ENCODE measurements at regions not wholly inside any gene's neighbourhood (a gene's known extent, or its start where the extent isn't known, plus 50 kb on each side); places are given as distances from the start of the nearest gene placed in this dataset.

DNA sequence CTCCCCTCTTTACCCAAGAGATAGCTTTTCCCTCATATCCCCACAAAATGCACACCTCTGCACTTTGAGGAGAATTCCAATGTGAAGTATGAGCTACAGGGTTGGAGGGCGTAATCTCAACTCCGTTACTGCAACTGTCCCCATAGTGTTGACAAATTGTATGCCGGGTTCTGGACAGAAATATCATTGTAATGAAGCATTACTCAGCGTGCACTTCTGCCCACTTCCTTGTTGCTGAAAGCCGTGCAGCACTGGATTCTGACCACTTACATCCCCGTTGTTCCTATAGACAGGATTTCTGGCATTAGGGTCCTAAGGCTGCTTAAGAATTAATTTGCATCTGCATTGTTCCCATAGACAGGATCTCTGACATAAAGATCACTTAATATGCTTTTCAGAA lies 205.6 kb downstream of the RHOU start:
- 78% methylated on average over 6 of the region's 6 CpGs for WGBS
- H3K9ac ChIP-seq (ENCODE audit: low read depth in 1 of 2, low read length in 2 of 2): no peak overlapping the region

More for the DNA sequence above, 205.6 kb downstream of the RHOU start:
- DNase-seq (ENCODE audit: low spot score): no peak
- no peak overlapping the region for H3K27ac ChIP-seq (ENCODE audit: low read depth in 1 of 2, low read length in 2 of 2)
- no peaks in the 10 kb centered on the region for H3K27me3 ChIP-seq (ENCODE audit: control insufficient read depth in 4 of 4, insufficient read depth in 4 of 4, low read length in 3 of 4)
- TF ChIP-seq SP1 (IDR thresholded peaks at IDR 0.05) (no peak), HNF4G (IDR thresholded peaks at IDR 0.05) (no peak), GABPA (IDR thresholded peaks at IDR 0.05 in 1 of 2, conservative IDR thresholded peaks at IDR 0.05 in 1 of 2) (no peak), CTCF (IDR thresholded peaks at IDR 0.05; ENCODE audit: low read depth, low read length, missing input control) (no peak), ATF3 (IDR thresholded peaks at IDR 0.05) (no peak), ZBTB33 (IDR thresholded peaks at IDR 0.05) (no peak), FOXA1 (IDR thresholded peaks at IDR 0.05) (no peak), HNF4A (conservative IDR thresholded peaks at IDR 0.05) (no peak), TAF1 (conservative IDR thresholded peaks at IDR 0.05) (no peak), FOXA2 (IDR thresholded peaks at IDR 0.05) (no peak), NR2F2 (IDR thresholded peaks at IDR 0.05) (no peak), RXRA (IDR thresholded peaks at IDR 0.05) (no peak), YY1 (IDR thresholded peaks at IDR 0.05) (no peak), EGR1 (IDR thresholded peaks at IDR 0.05; ENCODE audit: low read depth in 2 of 2) (no peak)
- TF ChIP-seq, protein P1, sequence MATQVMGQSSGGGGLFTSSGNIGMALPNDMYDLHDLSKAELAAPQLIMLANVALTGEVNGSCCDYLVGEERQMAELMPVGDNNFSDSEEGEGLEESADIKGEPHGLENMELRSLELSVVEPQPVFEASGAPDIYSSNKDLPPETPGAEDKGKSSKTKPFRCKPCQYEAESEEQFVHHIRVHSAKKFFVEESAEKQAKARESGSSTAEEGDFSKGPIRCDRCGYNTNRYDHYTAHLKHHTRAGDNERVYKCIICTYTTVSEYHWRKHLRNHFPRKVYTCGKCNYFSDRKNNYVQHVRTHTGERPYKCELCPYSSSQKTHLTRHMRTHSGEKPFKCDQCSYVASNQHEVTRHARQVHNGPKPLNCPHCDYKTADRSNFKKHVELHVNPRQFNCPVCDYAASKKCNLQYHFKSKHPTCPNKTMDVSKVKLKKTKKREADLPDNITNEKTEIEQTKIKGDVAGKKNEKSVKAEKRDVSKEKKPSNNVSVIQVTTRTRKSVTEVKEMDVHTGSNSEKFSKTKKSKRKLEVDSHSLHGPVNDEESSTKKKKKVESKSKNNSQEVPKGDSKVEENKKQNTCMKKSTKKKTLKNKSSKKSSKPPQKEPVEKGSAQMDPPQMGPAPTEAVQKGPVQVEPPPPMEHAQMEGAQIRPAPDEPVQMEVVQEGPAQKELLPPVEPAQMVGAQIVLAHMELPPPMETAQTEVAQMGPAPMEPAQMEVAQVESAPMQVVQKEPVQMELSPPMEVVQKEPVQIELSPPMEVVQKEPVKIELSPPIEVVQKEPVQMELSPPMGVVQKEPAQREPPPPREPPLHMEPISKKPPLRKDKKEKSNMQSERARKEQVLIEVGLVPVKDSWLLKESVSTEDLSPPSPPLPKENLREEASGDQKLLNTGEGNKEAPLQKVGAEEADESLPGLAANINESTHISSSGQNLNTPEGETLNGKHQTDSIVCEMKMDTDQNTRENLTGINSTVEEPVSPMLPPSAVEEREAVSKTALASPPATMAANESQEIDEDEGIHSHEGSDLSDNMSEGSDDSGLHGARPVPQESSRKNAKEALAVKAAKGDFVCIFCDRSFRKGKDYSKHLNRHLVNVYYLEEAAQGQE (IDR thresholded peaks at IDR 0.05): no peak
- TF ChIP-seq, protein P2, sequence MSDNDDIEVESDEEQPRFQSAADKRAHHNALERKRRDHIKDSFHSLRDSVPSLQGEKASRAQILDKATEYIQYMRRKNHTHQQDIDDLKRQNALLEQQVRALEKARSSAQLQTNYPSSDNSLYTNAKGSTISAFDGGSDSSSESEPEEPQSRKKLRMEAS (IDR thresholded peaks at IDR 0.05): no peak
- H3K4me3 ChIP-seq (ENCODE audit: low read depth in 1 of 3, low read length in 3 of 3): no peak overlapping the region
- peaks cover 1 to 18% (median 10%) of the 10 kb centered on the region in 4 donors for H3K4me1 ChIP-seq (ENCODE audit: control insufficient read depth in 4 of 4, insufficient read depth in 4 of 4, low read length in 3 of 4)
- no peaks in the 10 kb centered on the region for H3K36me3 ChIP-seq (ENCODE audit: control insufficient read depth in 4 of 4, insufficient read depth in 3 of 4, low read depth in 1 of 4, low read length in 3 of 4)
- H3K9me3 ChIP-seq (ENCODE audit: control insufficient read depth in 4 of 4, low read length in 3 of 4): no peaks in the 10 kb centered on the region

Measured in liver (tissue), 8 donors.